GM11168 (cell line): ENCODE measurements at regions not wholly inside any gene's neighbourhood (a gene's known extent, or its start where the extent isn't known, plus 50 kb on each side); places are given as distances from the start of the nearest gene placed in this dataset.
"Not testable (repeated sequence)": the region's sequence is repeated elsewhere in the genome, so short reads cannot be mapped to it uniquely, and the experiment has no call there.

Source experiments
- in situ Hi-C: fragments of 300-500 bp; cut with MboI; formaldehyde crosslinking; loops from one replicate; pipeline ENCODE4 v1.12.0; 2022; ENCODE audit warnings: low sequenced_read_pairs; ENCODE audit not compliant: unreplicated experiment

DNA sequence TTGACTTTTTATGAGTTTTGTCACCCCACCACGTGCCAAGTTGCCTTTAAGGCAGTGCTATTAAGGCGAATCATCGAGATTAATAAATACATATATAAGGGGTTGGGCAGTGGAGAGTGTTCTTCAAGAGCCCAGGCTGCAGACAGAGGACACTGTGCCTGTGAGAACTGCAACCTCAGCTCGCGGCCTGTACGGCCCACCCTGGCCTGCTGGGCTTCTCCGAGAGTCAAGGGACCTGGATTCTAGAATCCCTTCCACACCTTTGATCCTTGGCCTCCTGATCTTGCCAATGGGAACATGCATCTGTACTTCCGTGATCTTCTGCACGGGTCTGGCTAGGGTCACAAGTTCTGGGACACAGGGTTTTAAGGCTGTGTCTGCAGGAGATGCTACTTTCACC, 54.5 kb downstream of the IRX5 start:
- in situ Hi-C loops, result no loop called here

GRCh38 chr16:54985668-54986067, 55.0 kb downstream of the IRX5 start:
- in situ Hi-C loops, result no loop called here

- in situ Hi-C loops, result no loop called here
Measured at GRCh38 chr16:54986409-54986808, 55.7 kb downstream of the IRX5 start.

- in situ Hi-C loops, result no loop called here
Measured at GRCh38 chr16:54987081-54987480, 56.4 kb downstream of the IRX5 start.

- in situ Hi-C loops, result no loop called here
Measured at GRCh38 chr16:54991525-54991924, 60.9 kb downstream of the IRX5 start.

DNA sequence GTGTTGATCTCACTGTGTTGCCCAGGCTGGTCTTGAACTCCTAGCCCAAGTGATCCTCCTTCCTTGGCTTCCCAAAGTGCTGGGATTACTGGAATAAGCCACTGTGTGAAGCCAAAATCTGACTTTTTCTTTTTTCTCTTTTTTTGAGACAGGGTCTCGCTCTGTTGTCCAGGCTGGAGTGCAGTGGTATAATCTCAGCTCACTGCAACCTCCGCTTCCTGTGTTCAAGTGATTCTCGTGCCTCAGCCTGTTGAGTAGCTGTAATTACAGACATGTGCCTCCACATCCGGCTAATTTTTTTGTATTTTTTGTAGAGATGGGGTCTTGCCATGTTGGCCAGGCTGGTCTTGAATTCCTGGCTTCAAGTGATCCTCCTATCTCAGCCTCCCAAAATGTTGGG, 61.3 kb downstream of the IRX5 start:
- in situ Hi-C loops, result not testable (repeated sequence)

DNA sequence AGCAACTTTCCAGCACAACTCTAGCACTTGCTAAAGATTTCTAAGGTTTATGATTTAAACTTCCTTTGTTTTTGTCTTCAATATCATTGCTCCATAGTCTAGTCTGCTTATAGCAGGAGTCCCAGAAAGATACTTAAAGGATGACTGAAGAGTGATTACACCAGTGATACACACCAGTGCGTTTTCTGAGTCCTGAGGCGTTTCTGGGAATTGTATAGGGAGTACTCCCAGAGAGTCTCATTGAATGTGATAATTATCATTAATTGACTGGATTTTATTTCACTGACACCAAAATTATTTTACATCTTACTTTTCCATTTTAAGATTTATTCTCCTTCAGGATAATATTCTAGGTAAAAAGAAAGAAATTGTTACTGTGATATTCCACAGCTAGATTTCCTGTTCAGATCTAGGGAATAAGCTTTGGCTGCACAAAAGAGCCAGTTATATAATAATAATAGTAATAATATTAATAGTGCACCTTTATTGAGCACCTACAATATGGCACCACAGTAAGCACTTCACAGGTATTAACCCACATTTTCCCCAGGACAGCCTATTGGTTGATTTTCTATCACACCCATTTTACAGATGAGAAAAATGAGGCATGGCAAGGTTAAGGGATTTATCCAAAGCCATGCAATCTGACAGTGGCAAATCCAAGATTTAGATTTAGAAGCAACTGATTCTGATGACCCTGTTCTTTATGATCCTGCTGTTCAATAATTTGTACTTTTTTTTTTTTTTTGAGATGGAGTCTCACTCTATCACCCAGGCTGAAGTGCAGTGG, 62.6 kb downstream of the IRX5 start:
- in situ Hi-C loops, result no loop called here

DNA sequence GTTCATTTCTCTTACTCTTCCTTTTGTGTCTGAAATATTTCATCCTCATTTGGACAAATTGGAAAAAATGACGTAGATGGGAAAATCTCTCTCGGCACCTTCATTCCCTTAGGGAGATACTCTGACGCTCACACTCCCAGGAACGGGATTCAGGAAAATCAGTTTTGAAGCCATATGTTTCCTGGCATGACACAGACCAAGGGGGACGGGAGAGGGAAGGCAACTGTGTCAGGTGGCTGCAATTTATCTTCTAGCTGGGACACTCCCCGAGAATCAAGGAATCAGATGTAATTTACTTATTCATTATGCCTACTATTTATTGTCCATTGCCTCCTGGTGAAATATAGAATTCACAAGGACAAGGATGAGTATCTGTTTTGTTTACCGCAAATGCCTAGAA, 65.5 kb downstream of the IRX5 start:
- in situ Hi-C loops, result no loop called here

DNA sequence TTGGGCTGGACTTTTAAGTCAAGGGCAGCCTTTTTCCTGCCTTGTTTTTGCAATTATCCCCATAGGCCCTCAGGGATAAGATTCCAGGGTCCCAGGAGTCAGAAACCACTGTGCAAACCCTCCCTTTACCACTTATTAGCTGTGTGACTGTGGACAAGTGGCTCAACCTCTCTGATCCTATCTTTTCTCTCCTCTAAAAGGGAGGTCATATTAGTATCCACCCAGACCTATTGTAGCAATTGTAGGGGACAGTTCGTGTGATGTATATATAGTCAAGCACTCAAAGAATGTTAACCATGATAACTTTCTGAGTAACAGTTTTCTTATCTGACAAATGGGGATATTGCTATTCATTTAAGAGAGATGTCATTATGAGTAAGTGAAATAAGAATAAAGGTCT, 68.2 kb downstream of the IRX5 start:
- in situ Hi-C loops, result no loop called here

DNA sequence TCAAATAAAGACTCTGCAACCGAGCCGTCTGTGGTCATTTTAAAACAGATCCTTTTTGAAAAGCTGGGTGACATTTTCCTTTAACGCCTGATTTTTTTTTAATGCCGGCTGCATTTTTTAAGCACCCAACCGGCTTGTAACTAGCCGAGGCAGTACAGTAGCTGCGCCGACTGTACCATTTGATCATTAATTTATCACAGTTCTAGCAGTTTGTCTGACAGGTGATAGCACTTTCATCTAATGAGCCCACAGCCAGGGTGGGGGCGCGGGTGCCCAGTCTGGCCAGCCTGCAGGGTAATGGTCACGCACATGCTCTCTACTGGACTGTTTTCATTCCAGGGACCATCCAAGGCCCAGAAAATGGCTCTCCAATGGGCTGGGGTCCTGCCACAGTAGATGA, 68.8 kb downstream of the IRX5 start:
- in situ Hi-C loops, result no loop called here

DNA sequence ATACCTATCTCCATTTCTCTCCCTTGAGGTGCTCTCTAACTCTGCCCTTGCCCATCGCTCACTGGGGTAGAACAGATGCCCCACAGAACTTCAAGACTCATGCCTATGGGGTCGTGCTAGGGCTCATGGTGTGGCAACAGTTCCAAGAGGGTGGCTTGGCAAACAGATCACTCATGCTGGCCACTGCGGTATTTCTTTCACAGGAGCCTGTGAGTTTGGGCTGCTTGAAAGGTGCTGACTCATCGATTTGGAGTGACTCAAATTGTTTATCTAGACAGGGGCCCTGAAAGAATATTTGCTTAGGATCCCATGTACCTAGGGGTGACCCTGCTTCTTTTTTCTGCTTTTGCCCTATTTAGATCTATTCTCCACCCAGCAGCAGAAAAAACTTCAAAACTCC, 69.9 kb downstream of the IRX5 start:
- in situ Hi-C loops, result no loop called here

DNA sequence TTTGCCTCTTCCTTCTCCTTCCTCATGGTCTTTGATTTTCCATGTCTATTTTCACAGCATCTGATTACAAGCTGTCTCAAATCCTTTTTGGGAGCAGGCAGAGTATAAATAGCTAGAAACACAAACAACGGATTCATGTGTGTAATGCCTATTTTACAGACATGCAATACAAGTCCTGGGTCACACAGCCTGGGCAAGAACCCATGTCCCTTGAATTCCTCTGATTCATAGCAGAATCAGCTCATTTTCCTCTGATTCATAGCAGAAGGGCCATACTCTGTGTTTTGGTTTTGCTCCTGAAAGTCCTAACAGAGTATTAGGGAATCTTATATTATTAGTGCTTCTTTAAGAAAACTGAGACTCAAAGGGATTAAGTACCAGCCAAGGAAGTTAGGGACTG, 71.3 kb downstream of the IRX5 start:
- in situ Hi-C loops, result no loop called here

DNA sequence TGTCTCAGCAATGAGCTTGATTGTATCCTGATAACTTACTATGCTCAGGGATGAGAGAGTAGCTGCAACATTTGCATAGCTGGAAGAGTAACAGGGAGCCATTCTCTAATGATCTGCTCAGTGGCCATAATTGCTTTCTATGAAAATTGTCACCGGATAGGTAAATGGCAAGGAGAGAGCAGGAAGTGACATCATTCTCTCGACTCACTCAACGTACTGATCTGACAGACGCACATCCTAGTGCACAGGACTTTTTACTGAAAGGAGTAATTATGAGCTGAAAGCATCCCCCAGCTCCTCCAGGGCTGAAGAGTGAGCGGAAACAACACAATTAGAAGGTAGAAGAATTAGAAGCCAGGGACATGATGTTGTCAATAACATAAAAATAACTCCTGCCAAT, 71.8 kb downstream of the IRX5 start:
- in situ Hi-C loops, result no loop called here

DNA sequence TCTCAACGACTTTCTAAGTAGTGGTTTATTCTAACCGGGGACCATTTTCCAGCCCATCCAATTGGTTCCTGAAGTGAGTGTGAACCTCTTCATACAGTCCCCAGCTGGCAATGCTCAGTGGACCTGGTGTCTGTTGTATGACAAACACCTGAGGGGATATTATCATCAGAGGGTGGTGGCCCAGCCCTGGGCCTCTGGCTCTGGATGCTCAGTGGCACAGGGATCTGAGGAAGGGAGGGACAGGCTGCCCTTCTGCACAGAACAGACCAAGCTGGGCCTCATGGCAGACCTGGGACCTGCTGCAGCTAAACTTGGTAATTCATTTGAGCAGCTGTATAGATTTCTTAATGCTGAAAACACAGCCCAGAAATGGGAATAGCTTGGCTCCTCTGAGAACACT, 72.6 kb downstream of the IRX5 start:
- in situ Hi-C loops, result no loop called here

DNA sequence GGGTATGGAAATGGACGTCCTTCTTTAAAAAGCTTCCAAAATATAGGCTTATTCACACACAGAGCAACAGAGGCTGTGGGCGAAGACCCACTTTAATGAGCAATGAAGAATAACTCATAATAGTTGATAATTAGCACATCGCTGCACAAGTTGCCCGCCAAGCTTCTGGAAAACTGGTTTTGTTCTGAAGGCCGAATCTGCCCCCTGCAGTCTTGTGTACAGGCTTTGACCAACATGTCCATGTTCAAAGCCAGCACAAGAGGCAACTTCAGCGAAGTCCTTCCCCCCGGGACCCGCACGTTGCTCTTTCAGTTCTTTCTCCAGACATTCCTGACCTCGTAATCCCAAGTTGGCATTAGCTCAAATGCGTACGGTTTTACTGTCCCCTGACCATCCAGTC, 73.3 kb downstream of the IRX5 start:
- in situ Hi-C loops, result no loop called here

- in situ Hi-C loops, result no loop called here
Measured at GRCh38 chr16:55007504-55007903, 76.8 kb downstream of the IRX5 start.

- in situ Hi-C loops, result no loop called here
Measured at GRCh38 chr16:55008836-55009510, 78.3 kb downstream of the IRX5 start.

DNA sequence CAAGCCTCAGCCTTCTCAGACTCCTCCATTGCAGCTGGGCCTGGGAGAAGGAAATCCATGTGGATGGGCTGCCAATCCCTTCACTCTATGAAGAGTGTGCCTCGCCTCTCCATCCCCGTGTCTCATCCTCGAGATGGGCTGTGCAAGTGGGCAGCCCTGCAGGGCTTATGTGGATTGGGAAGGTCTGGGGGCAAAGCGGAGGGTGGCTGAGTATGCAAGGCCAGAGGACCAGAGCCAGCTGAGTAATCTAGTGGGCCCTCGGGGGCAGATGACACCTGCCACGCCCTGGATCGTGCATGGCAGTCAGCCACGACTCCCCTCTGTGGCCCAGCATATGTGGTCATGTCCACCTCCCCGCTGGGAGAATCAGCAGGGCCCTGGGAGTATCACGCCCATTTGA, 78.9 kb downstream of the IRX5 start:
- in situ Hi-C loops, result no loop called here

DNA sequence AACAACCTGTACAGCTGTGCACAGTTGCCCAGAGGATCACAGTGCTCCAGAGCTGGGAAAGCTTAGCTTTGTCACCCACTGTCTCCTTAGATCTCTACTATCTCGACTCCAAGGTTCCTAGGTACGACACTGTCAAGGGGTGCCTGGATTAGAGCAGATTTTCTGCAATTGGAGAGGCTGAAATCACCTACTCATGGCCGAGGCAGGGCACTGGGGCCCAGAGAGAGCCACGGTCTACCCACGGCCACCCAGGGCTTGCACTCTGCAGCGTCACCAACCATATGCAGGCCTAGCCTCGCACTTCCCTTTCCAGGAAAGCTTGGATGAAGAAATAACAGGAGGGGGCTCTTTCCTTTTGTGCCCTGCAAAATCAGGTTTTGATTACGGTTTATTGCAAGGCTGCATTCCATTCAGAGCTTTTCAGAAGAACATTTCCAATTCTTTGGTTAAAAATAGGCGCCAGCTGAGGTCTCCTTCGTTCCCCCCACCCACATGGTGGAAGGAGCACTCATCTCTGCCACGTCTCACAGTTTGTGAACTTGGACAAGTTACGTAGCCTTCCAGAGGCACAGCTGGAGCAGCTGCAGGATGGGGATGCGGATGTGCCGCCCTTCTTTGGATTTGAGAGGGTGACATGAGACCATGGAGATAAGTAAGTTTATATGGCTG, 80.0 kb downstream of the IRX5 start:
- in situ Hi-C loops, result no loop called here

DNA sequence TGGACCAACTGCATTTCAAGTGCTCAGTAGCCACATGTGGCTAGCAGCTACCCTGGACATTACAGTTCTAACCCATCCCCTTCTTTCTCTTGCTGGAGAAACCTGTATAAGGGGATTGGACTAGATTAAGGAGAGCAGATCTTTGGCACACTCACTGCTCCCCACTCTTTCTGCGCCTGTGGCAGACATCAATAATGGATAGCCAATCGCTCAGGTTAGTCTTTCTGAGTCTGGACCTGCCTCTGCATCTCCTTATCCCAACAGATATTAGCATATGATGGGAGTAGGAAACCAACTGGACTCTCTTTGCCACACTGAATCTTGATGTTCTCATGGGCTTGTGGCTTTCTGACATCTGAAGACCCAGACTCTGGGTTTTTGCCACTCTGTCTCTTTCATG, 81.7 kb downstream of the IRX5 start:
- in situ Hi-C loops, result no loop called here

GRCh38 chr16:55012793-55013192, 82.1 kb downstream of the IRX5 start:
- in situ Hi-C loops, result no loop called here

- in situ Hi-C loops, result no loop called here
Measured at GRCh38 chr16:55014022-55014421, 83.4 kb downstream of the IRX5 start.
